Stomach smooth muscle (tissue), 2 donors: ENCODE measurements at regions not wholly inside any gene's neighbourhood (a gene's known extent, or its start where the extent isn't known, plus 50 kb on each side); places are given as distances from the start of the nearest gene placed in this dataset.

Source experiments
- H3K27ac ChIP-seq: one replicate; pipeline ENCODE4 v1.7.0; 2013; ENCODE audit warnings: mild to moderate bottlenecking, low read length, inconsistent platforms
- H3K27me3 ChIP-seq, 2 donors: one replicate each; pipeline ENCODE4 v1.7.0; 2013; ENCODE audit warnings: low read length in 2 of 2; ENCODE audit not compliant: insufficient read depth in 2 of 2, control insufficient read depth in 1 of 2
- H3K36me3 ChIP-seq, 2 donors: one replicate each; pipeline ENCODE4 v1.7.0; 2013; ENCODE audit warnings: low read length in 2 of 2; ENCODE audit not compliant: control insufficient read depth in 2 of 2, insufficient read depth in 2 of 2
- H3K4me1 ChIP-seq: one replicate; pipeline ENCODE4 v1.7.0; 2013; ENCODE audit warnings: low read length; ENCODE audit not compliant: control insufficient read depth, insufficient read depth
- H3K4me3 ChIP-seq, 2 donors: one replicate each; pipeline ENCODE4 v1.7.0; 2013; ENCODE audit warnings: low read length in 2 of 2
- H3K9ac ChIP-seq, 2 donors: one replicate each; pipeline ENCODE4 v1.7.0; 2013; ENCODE audit warnings: low read length in 2 of 2, mild to moderate bottlenecking in 1 of 2
- H3K9me3 ChIP-seq, 2 donors: one replicate each; pipeline ENCODE4 v1.7.0; 2013; ENCODE audit warnings: low read length in 2 of 2; ENCODE audit not compliant: control insufficient read depth in 2 of 2
- donor health status: healthy.
- donor health status: Pancreatic carcinoma.

DNA sequence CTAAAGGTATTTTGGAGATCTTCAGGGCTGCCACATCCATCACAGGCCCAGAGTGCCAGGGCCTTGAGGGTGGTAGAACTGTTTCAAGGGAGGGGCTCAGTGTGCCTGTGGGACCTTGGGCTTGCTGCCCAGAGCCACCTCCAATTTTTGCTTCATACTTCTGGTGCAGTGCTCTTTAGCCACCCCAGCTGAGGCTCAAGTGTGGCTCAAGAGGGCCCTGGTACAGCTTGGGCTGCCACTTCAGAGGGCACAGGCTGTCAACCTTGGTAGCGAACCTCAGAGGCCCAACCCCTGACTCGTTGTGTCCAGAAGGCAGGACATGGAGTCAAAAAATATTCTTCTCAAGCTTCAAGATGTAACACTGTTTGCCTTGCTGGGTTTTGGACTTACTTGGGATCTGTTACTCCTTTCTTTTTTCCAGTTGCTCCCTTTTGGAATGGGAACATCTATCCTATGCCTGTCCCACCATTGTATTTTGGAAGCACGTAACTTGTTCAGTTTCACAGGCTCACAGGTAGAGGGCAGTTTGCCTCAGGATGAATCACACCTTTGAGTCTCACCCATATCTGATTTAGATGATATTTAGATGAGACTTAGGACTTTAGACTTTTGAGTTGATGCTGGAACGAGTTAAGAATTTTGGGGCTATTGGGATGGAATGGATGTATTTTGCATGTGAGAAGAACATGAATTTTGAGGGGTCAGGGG is 224.8 kb downstream of the RPS24 start:
- Histone ChIP-seq H3K9me3 (no peaks in the 10 kb centered on the region), H3K9ac (no peak overlapping the region), H3K27ac (no peak overlapping the region), H3K4me3 (no peak overlapping the region), H3K4me1 (peaks cover 15% of the 10 kb centered on the region), H3K36me3 (no peaks in the 10 kb centered on the region), H3K27me3 (no peaks in the 10 kb centered on the region)

DNA sequence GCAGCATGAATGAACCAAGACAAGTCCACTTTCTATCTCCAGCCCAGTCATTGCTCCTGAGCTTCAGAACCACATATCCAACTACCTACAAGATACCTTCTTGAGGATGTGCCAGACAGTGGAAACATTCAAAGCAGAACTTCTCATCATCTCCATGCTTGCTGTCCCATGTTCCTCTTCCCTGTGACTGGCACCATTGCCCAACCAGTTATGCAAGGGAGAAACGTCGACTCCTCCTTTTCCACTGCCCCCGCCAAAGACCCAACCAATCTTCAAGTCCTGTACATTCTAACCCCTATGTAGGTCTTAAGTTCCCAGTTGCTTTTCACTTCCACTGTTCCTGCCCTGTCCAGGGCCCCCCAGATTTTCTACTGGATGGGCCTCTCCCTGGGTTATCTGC is 225.7 kb downstream of the RPS24 start:
- Histone ChIP-seq H3K9me3 (no peaks in the 10 kb centered on the region), H3K9ac (no peak overlapping the region), H3K27ac (peak overlapping the region; percentile 62), H3K4me1 (peaks cover 15% of the 10 kb centered on the region), H3K36me3 (no peaks in the 10 kb centered on the region), H3K4me3 (no peak overlapping the region), H3K27me3 (no peaks in the 10 kb centered on the region)

DNA sequence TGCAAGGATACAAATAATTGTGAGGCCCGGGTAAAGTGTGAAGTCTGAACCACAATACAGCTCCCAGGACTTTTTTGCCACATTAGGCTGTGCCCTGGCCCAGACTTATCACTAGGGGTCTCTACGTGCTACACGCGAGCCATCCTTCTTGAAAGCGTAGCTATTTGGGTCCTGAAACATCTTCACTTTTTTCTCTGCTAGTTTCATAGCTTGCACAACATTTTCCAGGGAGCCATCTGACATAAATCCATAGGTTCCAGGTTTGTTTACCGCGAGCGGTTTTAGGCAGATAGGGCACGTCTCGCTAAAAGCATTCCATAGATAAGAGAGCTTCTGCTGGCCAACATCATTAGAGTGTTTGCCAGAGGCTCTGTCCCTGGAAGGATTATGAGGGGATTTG is 226.5 kb downstream of the RPS24 start:
- H3K27me3 ChIP-seq, result no peaks in the 10 kb centered on the region
- no peaks in the 10 kb centered on the region for H3K36me3 ChIP-seq
- H3K4me1 ChIP-seq, result peaks cover 15% of the 10 kb centered on the region

DNA sequence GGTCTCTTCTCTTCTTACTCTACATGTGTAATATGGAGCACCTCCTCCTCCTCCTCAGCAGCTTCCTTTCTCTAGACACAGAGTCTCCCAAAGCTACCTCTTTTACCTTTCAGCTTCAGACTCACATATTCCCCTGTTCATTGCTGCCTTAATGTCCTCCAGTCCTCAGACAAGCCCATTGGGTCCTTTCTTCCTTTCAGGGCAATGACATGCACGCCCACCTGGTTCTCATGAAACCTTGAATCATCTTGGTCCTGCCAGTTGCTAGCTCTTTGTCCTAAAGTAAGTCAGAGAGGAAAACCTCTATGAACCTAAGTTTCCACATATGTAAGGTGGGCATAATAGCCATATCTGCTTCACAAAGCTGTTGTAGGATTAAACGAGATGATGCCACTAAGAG is 227.0 kb downstream of the RPS24 start:
- no peaks in the 10 kb centered on the region for H3K9me3 ChIP-seq
- no peak overlapping the region for H3K4me3 ChIP-seq
- H3K27ac ChIP-seq, result peak overlapping the region; percentile 62
- no peak overlapping the region for H3K9ac ChIP-seq
- peaks cover 12% of the 10 kb centered on the region for H3K4me1 ChIP-seq
- H3K27me3 ChIP-seq, result no peaks in the 10 kb centered on the region
- no peaks in the 10 kb centered on the region for H3K36me3 ChIP-seq

More for the DNA sequence above, 226.5 kb downstream of the RPS24 start:
- no peaks in the 10 kb centered on the region for H3K9me3 ChIP-seq
- H3K9ac ChIP-seq, result no peak overlapping the region
- peak overlapping the region; percentile 62 for H3K27ac ChIP-seq
- H3K4me3 ChIP-seq, result no peak overlapping the region

DNA sequence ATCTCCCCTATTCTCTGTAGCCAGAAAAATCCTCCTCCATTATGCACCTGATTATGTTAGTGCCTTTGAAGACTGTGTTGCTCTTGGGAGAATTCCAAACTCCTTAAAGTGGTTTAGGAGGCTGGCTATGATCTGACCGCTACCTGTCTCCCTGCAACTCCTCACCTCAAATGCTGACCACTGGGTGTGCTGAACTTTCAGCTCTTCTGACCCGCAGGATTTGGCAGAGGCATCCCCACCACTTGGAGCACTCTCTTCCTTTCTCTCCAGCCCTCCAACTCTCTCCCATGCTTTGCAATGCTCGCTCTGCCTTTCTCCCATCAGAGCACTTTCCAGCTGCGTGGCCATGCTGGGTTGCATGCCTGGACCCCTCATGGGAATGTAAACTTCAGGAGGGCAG is 227.6 kb downstream of the RPS24 start:
- no peaks in the 10 kb centered on the region for H3K27me3 ChIP-seq
- H3K27ac ChIP-seq, result peak overlapping the region; percentile 62
- peaks cover 5% of the 10 kb centered on the region for H3K4me1 ChIP-seq

DNA sequence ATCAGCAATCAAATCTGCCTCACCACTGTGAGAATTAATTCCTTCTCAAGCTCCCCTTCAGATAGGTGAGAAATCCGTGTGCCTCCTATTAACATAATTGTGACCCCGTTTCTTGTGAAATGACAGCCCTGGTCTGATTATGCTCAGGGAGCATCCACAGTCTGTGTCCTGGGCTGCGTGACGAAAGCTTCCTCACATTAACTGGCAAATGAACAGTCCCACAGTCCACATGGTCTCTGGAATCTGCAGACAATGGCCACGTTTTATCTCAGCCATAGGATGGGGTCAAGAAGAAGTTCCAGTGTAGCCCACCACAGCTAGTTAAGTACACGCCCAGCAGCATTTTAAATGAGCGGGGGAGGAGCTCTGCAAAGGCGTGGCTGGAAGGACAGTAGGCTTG is 229.2 kb downstream of the RPS24 start:
- Histone ChIP-seq H3K27me3 (no peaks in the 10 kb centered on the region), H3K36me3 (no peaks in the 10 kb centered on the region), H3K27ac (no peak overlapping the region), H3K4me1 (peaks cover 16% of the 10 kb centered on the region), H3K4me3 (no peak overlapping the region), H3K9ac (no peak overlapping the region), H3K9me3 (no peaks in the 10 kb centered on the region)

More for the DNA sequence above, 227.6 kb downstream of the RPS24 start:
- Histone ChIP-seq H3K9ac (no peak overlapping the region), H3K9me3 (no peaks in the 10 kb centered on the region), H3K36me3 (no peaks in the 10 kb centered on the region), H3K4me3 (no peak overlapping the region)

DNA sequence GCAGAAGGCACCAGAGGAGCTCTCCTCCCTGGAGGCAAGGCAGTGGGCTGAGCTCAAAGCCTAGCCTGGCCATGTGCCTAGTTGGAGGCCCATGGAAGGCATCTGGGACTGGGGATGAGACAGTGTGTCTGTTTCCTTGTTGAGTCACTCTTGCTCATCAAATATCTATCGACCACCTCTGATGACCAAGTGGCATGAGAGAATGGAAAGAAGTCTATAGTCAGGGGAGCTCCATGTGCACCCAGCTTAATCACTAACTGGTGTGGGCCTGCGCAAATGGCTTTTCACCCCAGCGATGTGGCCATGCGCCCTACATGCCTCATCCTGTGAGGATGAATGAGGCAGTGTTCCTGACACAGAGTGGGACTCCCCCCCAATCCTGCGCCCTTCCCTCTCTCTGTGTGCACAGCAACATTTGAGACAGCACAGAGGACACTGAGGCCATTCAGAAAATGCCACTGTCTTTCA is 229.9 kb downstream of the RPS24 start:
- Histone ChIP-seq H3K9me3 (no peaks in the 10 kb centered on the region), H3K27ac (no peak overlapping the region), H3K9ac (no peak overlapping the region), H3K4me1 (peaks cover 17% of the 10 kb centered on the region), H3K4me3 (no peak overlapping the region), H3K36me3 (no peaks in the 10 kb centered on the region), H3K27me3 (no peaks in the 10 kb centered on the region)

DNA sequence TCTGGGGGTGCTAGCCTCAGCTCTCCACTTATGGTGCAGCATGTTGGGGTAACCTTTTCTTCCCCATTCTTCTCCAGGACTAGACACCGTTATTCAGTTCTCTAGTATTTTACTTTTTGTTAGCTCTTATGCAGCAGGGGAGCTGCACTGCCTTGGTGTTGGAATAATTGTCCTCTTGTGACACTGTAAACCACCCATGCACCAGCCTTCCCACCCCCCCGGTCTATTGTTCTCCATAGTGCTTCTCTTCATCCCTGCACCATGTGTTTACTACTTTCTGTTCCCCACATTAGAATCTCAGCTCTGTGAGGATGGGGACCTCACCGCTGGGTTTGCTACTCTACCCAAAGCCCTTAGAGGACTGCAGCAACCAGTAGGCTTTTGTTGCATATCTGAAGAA is 230.7 kb downstream of the RPS24 start:
- H3K9ac ChIP-seq, result no peak overlapping the region
- no peaks in the 10 kb centered on the region for H3K9me3 ChIP-seq
- H3K36me3 ChIP-seq, result no peaks in the 10 kb centered on the region
- no peaks in the 10 kb centered on the region for H3K27me3 ChIP-seq
- no peak overlapping the region for H3K4me3 ChIP-seq
- peaks cover 17% of the 10 kb centered on the region for H3K4me1 ChIP-seq
- H3K27ac ChIP-seq, result peak overlapping the region; percentile 11

DNA sequence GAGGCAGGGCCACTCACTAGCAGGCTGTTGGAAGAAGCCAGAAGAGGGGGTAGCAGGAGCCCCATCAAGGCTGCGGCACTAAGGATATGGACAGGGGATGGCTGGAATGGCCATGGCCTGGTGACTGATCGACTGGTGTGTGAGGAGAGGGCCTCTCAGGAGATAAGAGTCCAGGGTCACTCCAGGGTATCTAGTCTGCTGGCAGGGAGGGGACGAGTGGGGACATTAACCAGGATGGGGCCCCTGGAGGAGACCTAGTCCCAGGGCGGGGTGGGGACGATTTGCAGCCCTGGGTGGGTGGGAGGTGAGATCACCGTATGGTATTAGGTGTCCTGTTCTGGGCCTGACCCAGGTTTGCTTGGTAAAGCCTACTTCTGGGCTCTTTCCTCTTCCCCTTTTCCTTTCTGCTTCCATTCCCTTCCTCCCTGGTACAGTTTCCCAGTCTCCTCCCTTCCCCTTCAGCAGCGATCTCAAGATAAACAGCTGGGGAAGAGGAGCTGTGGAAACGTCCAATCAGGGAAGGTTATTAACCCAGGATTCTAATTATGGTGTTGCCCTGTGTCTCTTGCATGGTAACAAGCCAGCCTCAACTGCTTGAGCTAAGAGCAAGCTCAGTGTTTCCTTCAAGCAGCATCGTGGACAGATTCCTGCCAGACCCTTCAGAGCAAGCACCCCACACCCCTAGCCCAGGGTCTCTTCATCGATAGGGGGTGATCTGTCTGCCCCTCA is 233.2 kb downstream of the RPS24 start:
- Histone ChIP-seq H3K9ac (peak overlapping the region in 1 of 2 donors; percentile 36), H3K4me1 (peaks cover 15% of the 10 kb centered on the region), H3K4me3 (peak overlapping the region in 1 of 2 donors; percentile 55), H3K9me3 (no peaks in the 10 kb centered on the region), H3K36me3 (no peaks in the 10 kb centered on the region), H3K27ac (peak overlapping the region; percentile 24), H3K27me3 (no peaks in the 10 kb centered on the region)

DNA sequence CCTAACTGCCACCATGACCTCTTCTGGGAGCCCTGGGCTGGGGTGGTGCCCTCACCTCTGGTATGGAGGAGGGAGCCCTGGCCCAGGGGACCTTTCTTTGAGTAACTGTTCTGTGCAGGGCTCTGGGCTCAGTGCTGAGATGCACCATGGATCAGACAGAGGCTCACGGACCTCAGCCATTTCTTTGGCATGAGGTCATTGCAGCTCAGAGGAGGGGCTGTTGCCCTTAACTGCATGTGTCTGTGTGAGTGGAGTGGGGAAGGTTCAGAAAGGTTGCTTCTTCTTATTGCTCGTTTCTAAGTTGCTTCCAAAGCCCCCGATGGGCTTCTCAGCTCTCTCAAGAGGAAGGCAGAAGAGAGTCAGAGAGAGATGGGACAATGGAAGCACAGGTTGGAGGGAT is 233.9 kb downstream of the RPS24 start:
- H3K27me3 ChIP-seq, result no peaks in the 10 kb centered on the region
- H3K9me3 ChIP-seq, result peaks cover 0 to 5% of the 10 kb centered on the region in 2 donors
- peak overlapping the region; percentile 24 for H3K27ac ChIP-seq
- H3K4me1 ChIP-seq, result peaks cover 15% of the 10 kb centered on the region
- H3K9ac ChIP-seq, result no peak overlapping the region
- peak overlapping the region in 1 of 2 donors; percentile 55 for H3K4me3 ChIP-seq
- peaks cover 0 to 2% of the 10 kb centered on the region in 2 donors for H3K36me3 ChIP-seq

DNA sequence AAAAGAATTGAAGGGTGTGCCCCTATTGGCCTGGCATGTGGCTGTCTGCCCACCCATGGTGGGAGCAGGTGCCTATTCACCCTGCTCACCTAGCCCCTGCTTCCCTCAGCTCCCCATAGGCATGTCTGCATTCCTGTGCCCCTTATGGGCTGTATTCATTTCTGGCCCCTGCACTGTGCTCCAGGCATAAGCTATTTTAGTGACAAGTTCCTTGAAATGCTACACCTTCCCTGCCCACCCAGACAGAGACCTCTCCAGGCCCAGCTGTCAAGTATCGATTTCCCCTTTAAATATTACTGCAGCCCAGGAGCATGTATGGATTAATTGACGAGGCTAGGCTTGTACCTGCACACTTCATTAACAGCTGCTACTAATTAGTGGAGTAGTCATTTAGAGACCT is 235.4 kb downstream of the RPS24 start:
- H3K9me3 ChIP-seq, result peaks cover 0 to 5% of the 10 kb centered on the region in 2 donors
- no peak overlapping the region for H3K9ac ChIP-seq
- H3K27ac ChIP-seq, result no peak overlapping the region
- H3K4me3 ChIP-seq, result no peak overlapping the region
- H3K4me1 ChIP-seq, result peaks cover 15% of the 10 kb centered on the region
- H3K36me3 ChIP-seq, result peaks cover 0 to 2% of the 10 kb centered on the region in 2 donors
- H3K27me3 ChIP-seq, result no peaks in the 10 kb centered on the region
